GM12878 (cell line): ENCODE measurements at regions not wholly inside any gene's neighbourhood (a gene's known extent, or its start where the extent isn't known, plus 50 kb on each side); places are given as distances from the start of the nearest gene placed in this dataset.

ENCODE experiments used
- IKZF1 ChIP-seq: fragments of 450-650 bp; conservative IDR thresholded peaks from 2 replicates; pipeline ENCODE4 v1.6.1; 2017; ENCODE audit warnings: antibody characterized with exemption, mild to moderate bottlenecking
- MYC ChIP-seq: IDR thresholded peaks from 2 replicates; pipeline ENCODE4 v1.6.1; 2011; ENCODE audit warnings: mild to moderate bottlenecking, low read length, moderate library complexity, inconsistent platforms; ENCODE audit not compliant: insufficient read depth, insufficient replicate concordance, insufficient read length, severe bottlenecking
- POLR2AphosphoS2 ChIP-seq: IDR thresholded peaks from 2 replicates; pipeline ENCODE4 v1.6.1; 2011; ENCODE audit warnings: low read depth, mild to moderate bottlenecking, low read length, improper control_type of control experiment, moderate library complexity
- POLR2AphosphoS5 ChIP-seq: IDR thresholded peaks from 2 replicates; pipeline ENCODE4 v1.6.1; 2011; ENCODE audit warnings: mild to moderate bottlenecking, low read length, inconsistent platforms
- RFX5 ChIP-seq: IDR thresholded peaks from 2 replicates; pipeline ENCODE4 v1.6.1; 2011; ENCODE audit warnings: low read depth, low read length, improper control_type of control experiment
- SP1 ChIP-seq: IDR thresholded peaks from one replicate; pipeline ENCODE4 v1.6.1; 2011; ENCODE audit warnings: low read depth, low read length
- STAT3 ChIP-seq: IDR thresholded peaks from 2 replicates; pipeline ENCODE4 v1.6.1; 2011; ENCODE audit warnings: low read depth, low read length, improper control_type of control experiment
- TF ChIP-seq, protein P1 (sequence below): fragments of 450-650 bp; IDR thresholded peaks from 2 replicates; pipeline ENCODE4 v1.6.1; 2017; ENCODE audit warnings: antibody characterized with exemption, mild to moderate bottlenecking, moderate library complexity
- TF ChIP-seq, protein P2 (sequence below): IDR thresholded peaks from 2 replicates; pipeline ENCODE4 v1.6.1; 2012; ENCODE audit warnings: low read depth, low read length, improper control_type of control experiment
- TF ChIP-seq, protein P3 (sequence below), 3 experiments: IDR thresholded peaks in 2 of 3; conservative IDR thresholded peaks in 1 of 3; 2 replicates each; pipeline ENCODE4 v1.5.1; 2011; ENCODE audit warnings: low read depth in 3 of 3, low read length in 3 of 3, mild to moderate bottlenecking in 3 of 3, control low read depth in 2 of 3, moderate library complexity in 2 of 3, inconsistent platforms in 1 of 3, mixed read lengths in 1 of 3; ENCODE audit not compliant: control insufficient read depth in 2 of 3, insufficient read depth in 1 of 3; ENCODE audit errors: extremely low read depth in 1 of 3

DNA sequence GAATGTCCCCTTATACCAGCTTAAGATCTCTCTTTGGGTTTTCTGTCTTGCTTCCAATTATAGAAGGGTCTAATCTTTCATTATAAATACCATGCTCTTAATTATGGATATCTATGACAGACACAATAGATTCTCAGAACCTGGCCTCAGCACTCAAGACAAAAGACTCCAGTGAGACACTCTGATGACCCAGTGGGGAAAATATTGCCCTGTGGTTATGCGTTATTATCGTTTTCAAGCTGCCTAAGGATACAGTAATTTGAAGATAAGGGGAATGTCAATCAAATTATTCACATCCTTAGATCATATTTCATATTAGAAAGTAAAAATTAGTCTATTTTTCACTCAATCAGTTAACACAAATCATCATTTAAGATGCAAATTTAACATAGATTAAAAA is 748.8 kb downstream of the XPNPEP1 start:
- TF ChIP-seq MYC (no peak), SP1 (no peak), STAT3 (no peak), POLR2AphosphoS5 (no peak), POLR2AphosphoS2 (no peak), RFX5 (no peak), IKZF1 (no peak)
- TF ChIP-seq, protein P1, sequence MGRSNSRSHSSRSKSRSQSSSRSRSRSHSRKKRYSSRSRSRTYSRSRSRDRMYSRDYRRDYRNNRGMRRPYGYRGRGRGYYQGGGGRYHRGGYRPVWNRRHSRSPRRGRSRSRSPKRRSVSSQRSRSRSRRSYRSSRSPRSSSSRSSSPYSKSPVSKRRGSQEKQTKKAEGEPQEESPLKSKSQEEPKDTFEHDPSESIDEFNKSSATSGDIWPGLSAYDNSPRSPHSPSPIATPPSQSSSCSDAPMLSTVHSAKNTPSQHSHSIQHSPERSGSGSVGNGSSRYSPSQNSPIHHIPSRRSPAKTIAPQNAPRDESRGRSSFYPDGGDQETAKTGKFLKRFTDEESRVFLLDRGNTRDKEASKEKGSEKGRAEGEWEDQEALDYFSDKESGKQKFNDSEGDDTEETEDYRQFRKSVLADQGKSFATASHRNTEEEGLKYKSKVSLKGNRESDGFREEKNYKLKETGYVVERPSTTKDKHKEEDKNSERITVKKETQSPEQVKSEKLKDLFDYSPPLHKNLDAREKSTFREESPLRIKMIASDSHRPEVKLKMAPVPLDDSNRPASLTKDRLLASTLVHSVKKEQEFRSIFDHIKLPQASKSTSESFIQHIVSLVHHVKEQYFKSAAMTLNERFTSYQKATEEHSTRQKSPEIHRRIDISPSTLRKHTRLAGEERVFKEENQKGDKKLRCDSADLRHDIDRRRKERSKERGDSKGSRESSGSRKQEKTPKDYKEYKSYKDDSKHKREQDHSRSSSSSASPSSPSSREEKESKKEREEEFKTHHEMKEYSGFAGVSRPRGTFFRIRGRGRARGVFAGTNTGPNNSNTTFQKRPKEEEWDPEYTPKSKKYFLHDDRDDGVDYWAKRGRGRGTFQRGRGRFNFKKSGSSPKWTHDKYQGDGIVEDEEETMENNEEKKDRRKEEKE, result no peak
- TF ChIP-seq, protein P2, sequence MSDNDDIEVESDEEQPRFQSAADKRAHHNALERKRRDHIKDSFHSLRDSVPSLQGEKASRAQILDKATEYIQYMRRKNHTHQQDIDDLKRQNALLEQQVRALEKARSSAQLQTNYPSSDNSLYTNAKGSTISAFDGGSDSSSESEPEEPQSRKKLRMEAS, result no peak
- TF ChIP-seq, protein P3, sequence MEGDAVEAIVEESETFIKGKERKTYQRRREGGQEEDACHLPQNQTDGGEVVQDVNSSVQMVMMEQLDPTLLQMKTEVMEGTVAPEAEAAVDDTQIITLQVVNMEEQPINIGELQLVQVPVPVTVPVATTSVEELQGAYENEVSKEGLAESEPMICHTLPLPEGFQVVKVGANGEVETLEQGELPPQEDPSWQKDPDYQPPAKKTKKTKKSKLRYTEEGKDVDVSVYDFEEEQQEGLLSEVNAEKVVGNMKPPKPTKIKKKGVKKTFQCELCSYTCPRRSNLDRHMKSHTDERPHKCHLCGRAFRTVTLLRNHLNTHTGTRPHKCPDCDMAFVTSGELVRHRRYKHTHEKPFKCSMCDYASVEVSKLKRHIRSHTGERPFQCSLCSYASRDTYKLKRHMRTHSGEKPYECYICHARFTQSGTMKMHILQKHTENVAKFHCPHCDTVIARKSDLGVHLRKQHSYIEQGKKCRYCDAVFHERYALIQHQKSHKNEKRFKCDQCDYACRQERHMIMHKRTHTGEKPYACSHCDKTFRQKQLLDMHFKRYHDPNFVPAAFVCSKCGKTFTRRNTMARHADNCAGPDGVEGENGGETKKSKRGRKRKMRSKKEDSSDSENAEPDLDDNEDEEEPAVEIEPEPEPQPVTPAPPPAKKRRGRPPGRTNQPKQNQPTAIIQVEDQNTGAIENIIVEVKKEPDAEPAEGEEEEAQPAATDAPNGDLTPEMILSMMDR (IDR thresholded peaks at IDR 0.05 in 2 of 3, conservative IDR thresholded peaks at IDR 0.05 in 1 of 3; ENCODE audit: control insufficient read depth in 2 of 3, extremely low read depth in 1 of 3, insufficient read depth in 1 of 3, low read depth in 3 of 3, low read length in 3 of 3), result no peak
